GM10266 (cell line): ENCODE measurements at regions not wholly inside any gene's neighbourhood (a gene's known extent, or its start where the extent isn't known, plus 50 kb on each side); places are given as distances from the start of the nearest gene placed in this dataset.
A peak's percentile ranks its signal among the peaks of the same experiment; 100 is the strongest.

ENCODE experiments used
- DNase-seq: peaks from one replicate; pipeline ENCODE4 v3.0.0; 2012; ENCODE audit errors: extremely low spot score
- CTCF ChIP-seq: IDR thresholded peaks from 2 replicates; pipeline ENCODE4 v1.5.1; 2012; ENCODE audit warnings: mild to moderate bottlenecking, low read depth; ENCODE audit not compliant: control insufficient read depth, insufficient read depth; ENCODE audit errors: missing control alignments

- TF ChIP-seq CTCF: no peak
- peak; percentile 19 for DNase-seq
Measured at GRCh38 chr5:115375893-115376292, 79.4 kb upstream of the CCDC112 start.

- DNase-seq: no peak
- TF ChIP-seq CTCF: peak; percentile 28
Measured at GRCh38 chr5:115374057-115374775, 77.8 kb upstream of the CCDC112 start.

GRCh38 chr5:115372146-115372545 is 75.7 kb upstream of the CCDC112 start:
- no peak for TF ChIP-seq CTCF
- no peak for DNase-seq

- DNase-seq: no peak
Measured at GRCh38 chr5:115369430-115370144, 73.1 kb upstream of the CCDC112 start.

GRCh38 chr5:115366223-115366622 is 69.8 kb upstream of the CCDC112 start:
- DNase-seq: no peak
- no peak for TF ChIP-seq CTCF

More at GRCh38 chr5:115369430-115370144, 73.1 kb upstream of the CCDC112 start:
- TF ChIP-seq CTCF: no peak

GRCh38 chr5:115363879-115364278 is 67.4 kb upstream of the CCDC112 start:
- TF ChIP-seq CTCF: no peak
- DNase-seq: no peak
